Right lobe of liver (tissue), 6 donors: ENCODE measurements at regions not wholly inside any gene's neighbourhood (a gene's known extent, or its start where the extent isn't known, plus 50 kb on each side); places are given as distances from the start of the nearest gene placed in this dataset.

Experiments
- ATAC-seq, 4 donors: fragments of 200-7000 bp; cut with Tn5 transposase; one replicate each; pipeline ENCODE4 v1.9.1; 2020; ENCODE audit warnings: mild to moderate bottlenecking in 4 of 4, moderate library complexity in 4 of 4
- DNase-seq, 3 donors: peaks; one replicate each; pipeline ENCODE4 v3.0.0-alpha.2; 2020
- H3K27ac ChIP-seq, 3 donors: fragments of 200-600 bp; one replicate each; pipeline ENCODE4 v1.8.0; 2022
- H3K27me3 ChIP-seq, 2 donors: fragments of 200-600 bp; one replicate each; pipeline ENCODE4 v1.8.0; 2022
- H3K36me3 ChIP-seq, 4 donors: fragments of 200-600 bp; sonication (generic) in 1 of 4; one replicate each; pipeline versions ENCODE4 v1.5.1 to v1.8.0; 2017 to 2022; ENCODE audit warnings: control low read depth in 1 of 4
- H3K4me1 ChIP-seq, 4 donors: fragments of 200-600 bp; sonication (generic) in 1 of 4; one replicate each; pipeline versions ENCODE4 v1.5.1 to v1.8.0; 2017 to 2022; ENCODE audit warnings: control low read depth in 1 of 4
- H3K4me3 ChIP-seq, 3 donors: fragments of 200-600 bp; one replicate each; pipeline ENCODE4 v1.8.0; 2022
- H3K9me3 ChIP-seq, 4 donors: fragments of 200-600 bp; sonication (generic) in 1 of 4; one replicate each; pipeline versions ENCODE4 v1.5.1 to v1.8.0; 2017 to 2022; ENCODE audit warnings: control low read depth in 1 of 4
- CTCF ChIP-seq, 4 donors: fragments of 200-600 bp in 3 of 4; fragments of 450-650 bp in 1 of 4; IDR thresholded peaks; one replicate each; pipeline versions ENCODE4 v1.5.1 to v1.8.0; 2016 to 2022; ENCODE audit warnings: antibody characterized with exemption in 4 of 4, mild to moderate bottlenecking in 2 of 4
- POLR2A ChIP-seq: fragments of 450-650 bp; IDR thresholded peaks from one replicate; pipeline ENCODE4 v1.6.1; 2017; ENCODE audit warnings: antibody characterized with exemption, mild to moderate bottlenecking
- WGBS: methylation state at CpG from one replicate; pipeline ENCODE4 v1.1.6; 2018; ENCODE audit warnings: low coverage, low lambda C conversion rate; ENCODE audit not compliant: insufficient coverage; ENCODE audit errors: missing lambda C conversion rate; 5-methylcytosine and 5-hydroxymethylcytosine counted together
- intact Hi-C, 2 donors: fragments of 100-400 bp; cut with DNase I; formaldehyde crosslinking; loops; one replicate each; pipeline versions ENCODE4 v1.11.2 to v1.14.1; 2022
- donor health status: DM: no; HTN: yes; CAD: no.
- donor health status: DM: no; HTN: no; CAD: no.
- donor health status: DM: no; HTN: no; CAD: no.
- donor health status: DM: no; HTN: yes; CAD: no.
- donor health status: DM: no; HTN: yes; CAD: no.

GRCh38 chr21:20779321-20779720, 218.9 kb upstream of the NCAM2 start:
- H3K36me3 ChIP-seq: no peaks in the 10 kb centered on the region
- H3K27ac ChIP-seq: no peak overlapping the region
- TF ChIP-seq CTCF (IDR thresholded peaks at IDR 0.05) (no peak), POLR2A (no peak)
- no peaks in the 10 kb centered on the region for H3K9me3 ChIP-seq
- ATAC-seq (no peak), DNase-seq (no peak)
- intact Hi-C loops: no loop called here
- 32% methylated on average over 2 of the region's 2 CpGs for WGBS
- H3K27me3 ChIP-seq: no peaks in the 10 kb centered on the region
- H3K4me1 ChIP-seq: no peaks in the 10 kb centered on the region
- no peak overlapping the region for H3K4me3 ChIP-seq

GRCh38 chr21:20783611-20784010, 214.6 kb upstream of the NCAM2 start:
- intact Hi-C loops: no loop called here
- DNase-seq: no peak
- TF ChIP-seq CTCF (IDR thresholded peaks at IDR 0.05) (no peak), POLR2A (no peak)
- Histone ChIP-seq H3K27ac (no peak overlapping the region), H3K9me3 (no peaks in the 10 kb centered on the region), H3K36me3 (no peaks in the 10 kb centered on the region), H3K27me3 (no peaks in the 10 kb centered on the region), H3K4me1 (no peaks in the 10 kb centered on the region), H3K4me3 (no peak overlapping the region)
- WGBS: 57% methylated on average over 5 of the region's 5 CpGs
- no peak for ATAC-seq

- DNase-seq (no peak), ATAC-seq (no peak)
- intact Hi-C loops: no loop called here
- Histone ChIP-seq H3K36me3 (no peaks in the 10 kb centered on the region), H3K4me3 (no peak overlapping the region), H3K9me3 (no peaks in the 10 kb centered on the region), H3K27me3 (no peaks in the 10 kb centered on the region), H3K27ac (no peak overlapping the region), H3K4me1 (no peaks in the 10 kb centered on the region)
- TF ChIP-seq POLR2A (no peak), CTCF (IDR thresholded peaks at IDR 0.05) (no peak)
- 28% methylated on average over 2 of the region's 2 CpGs for WGBS
Observed at GRCh38 chr21:20789729-20790500, 208.3 kb upstream of the NCAM2 start.

- intact Hi-C loops: no loop called here
- Histone ChIP-seq H3K27me3 (no peaks in the 10 kb centered on the region), H3K4me1 (no peaks in the 10 kb centered on the region), H3K36me3 (no peaks in the 10 kb centered on the region), H3K4me3 (no peak overlapping the region), H3K27ac (no peak overlapping the region), H3K9me3 (no peaks in the 10 kb centered on the region)
- ATAC-seq: no peak
- TF ChIP-seq CTCF (IDR thresholded peaks at IDR 0.05) (no peak), POLR2A (no peak)
- no peak for DNase-seq
- WGBS: 52% methylated on average over 3 of the region's 3 CpGs
Observed at GRCh38 chr21:20800106-20800505, 198.1 kb upstream of the NCAM2 start.
